SK-N-SH (cell line): ENCODE measurements at regions not wholly inside any gene's neighbourhood (a gene's known extent, or its start where the extent isn't known, plus 50 kb on each side); places are given as distances from the start of the nearest gene placed in this dataset.

Experiments used
- CTCF ChIA-PET: fragments of 300-600, 350-600 bp; formaldehyde crosslinking; extraction: SDS; loops from one replicate; lab custom pipeline; 2021; lab: Yijun Ruan, JAX
- POLR2A ChIA-PET: fragments of 350-600 bp; sonication (Branson Sonifier 250); formaldehyde crosslinking; extraction: SDS; loops from one replicate; lab custom pipeline; 2020; ENCODE audit warnings: antibody characterized with exemption, inconsistent platforms; lab: Yijun Ruan, JAX
- DNase-seq: peaks from one replicate; pipeline ENCODE4 v3.0.0; 2012
- H2AFZ ChIP-seq: fragments of 200-600 bp; sonication (generic); 2 replicates; pipeline ENCODE4 v1.8.1; 2016; ENCODE audit warnings: antibody characterized with exemption, mild to moderate bottlenecking, low read depth
- H3F3A ChIP-seq: fragments of 200-600 bp; sonication (generic); replicated peaks from 2 replicates; pipeline ENCODE3; 2016; ENCODE audit warnings: antibody characterized with exemption, mild to moderate bottlenecking; ENCODE audit not compliant: insufficient read depth
- H3K27ac ChIP-seq, 2 experiments: fragments of 200-500 bp in 1 of 2; fragments of 200-600 bp in 1 of 2; sonication (Bioruptor generic) in 1 of 2; sonication (generic), shearing (Covaris generic) in 1 of 2; 2 replicates each; pipeline versions ENCODE4 v1.5.1 to v1.6.1; 2014 to 2016; ENCODE audit warnings: low read depth in 2 of 2, inconsistent platforms in 1 of 2, low read length in 1 of 2, mild to moderate bottlenecking in 1 of 2, mixed read lengths in 1 of 2
- H3K27me3 ChIP-seq: fragments of 200-600 bp; sonication (generic), shearing (Covaris generic); 2 replicates; pipeline ENCODE4 v1.6.1; 2016; ENCODE audit warnings: mixed run types; ENCODE audit not compliant: insufficient read depth
- H3K36me3 ChIP-seq, 2 experiments: fragments of 200-500 bp in 1 of 2; fragments of 200-600 bp in 1 of 2; sonication (Bioruptor generic) in 1 of 2; sonication (generic) in 1 of 2; replicated peaks in 1 of 2; 2 replicates each; pipeline versions ENCODE3 to v1.5.1; 2014 to 2016; ENCODE audit warnings: low read length in 1 of 2, mild to moderate bottlenecking in 1 of 2; ENCODE audit not compliant: insufficient read depth in 2 of 2, control insufficient read depth in 1 of 2
- H3K4me1 ChIP-seq, 2 experiments: fragments of 200-500 bp in 1 of 2; fragments of 200-600 bp in 1 of 2; sonication (Bioruptor generic) in 1 of 2; sonication (generic), shearing (Covaris generic) in 1 of 2; 2 replicates each; pipeline versions ENCODE4 v1.5.1 to v1.6.1; 2014 to 2016; ENCODE audit warnings: low read depth in 1 of 2, low read length in 1 of 2, mixed run types in 1 of 2; ENCODE audit not compliant: insufficient read depth in 2 of 2, control insufficient read depth in 1 of 2
- H3K4me2 ChIP-seq: fragments of 200-600 bp; sonication (generic), shearing (Covaris generic); 2 replicates; pipeline ENCODE4 v1.6.1; 2017; ENCODE audit warnings: mixed run types
- H3K4me3 ChIP-seq, 2 experiments: fragments of 200-500 bp in 1 of 2; fragments of 200-600 bp in 1 of 2; sonication (Bioruptor generic) in 1 of 2; sonication (generic), shearing (Covaris generic) in 1 of 2; 2 replicates each; pipeline versions ENCODE4 v1.5.1 to v1.8.1; 2014 to 2016; ENCODE audit warnings: low read depth in 2 of 2, inconsistent platforms in 1 of 2, low read length in 1 of 2, mild to moderate bottlenecking in 1 of 2, mixed read lengths in 1 of 2, moderate library complexity in 1 of 2
- H3K79me2 ChIP-seq: fragments of 200-600 bp; sonication (generic); 2 replicates; pipeline ENCODE4 v1.8.1; 2017; ENCODE audit warnings: mild to moderate bottlenecking; ENCODE audit not compliant: insufficient read depth
- H3K9ac ChIP-seq: fragments of 200-600 bp; sonication (generic); 2 replicates; pipeline ENCODE4 v1.6.1; 2017; ENCODE audit warnings: mixed run types
- H3K9me2 ChIP-seq: fragments of 200-600 bp; sonication (generic); 2 replicates; pipeline ENCODE4 v1.6.1; 2017; ENCODE audit warnings: mixed run types
- H3K9me3 ChIP-seq: fragments of 200-600 bp; sonication (generic); 2 replicates; pipeline ENCODE4 v1.6.1; 2017; ENCODE audit warnings: mixed run types, mild to moderate bottlenecking, moderate library complexity
- H4K20me1 ChIP-seq: fragments of 200-600 bp; sonication (generic); 2 replicates; pipeline ENCODE4 v1.6.1; 2017; ENCODE audit warnings: mild to moderate bottlenecking, mixed run types; ENCODE audit not compliant: insufficient read depth
- ELF1 ChIP-seq: IDR thresholded peaks from 2 replicates; pipeline ENCODE4 v1.4.0; 2012
- EZH2phosphoT487 ChIP-seq: fragments of 200-600 bp; sonication (generic); IDR thresholded peaks from 2 replicates; pipeline ENCODE4 v1.6.1; 2017; ENCODE audit warnings: low read depth, mixed run types, mild to moderate bottlenecking, antibody characterized with exemption, moderate library complexity, borderline replicate concordance
- FOXM1 ChIP-seq: IDR thresholded peaks from 2 replicates; pipeline ENCODE4 v1.4.0; 2012; ENCODE audit warnings: low read depth, mild to moderate bottlenecking
- GABPA ChIP-seq: IDR thresholded peaks from 2 replicates; pipeline ENCODE4 v1.4.0; 2012; ENCODE audit warnings: low read depth, mild to moderate bottlenecking
- IRF3 ChIP-seq: fragments of 150-350 bp; IDR thresholded peaks from 2 replicates; pipeline ENCODE4 v1.6.1; 2016; ENCODE audit warnings: mild to moderate bottlenecking, low read depth, low read length
- NFIC ChIP-seq: IDR thresholded peaks from 2 replicates; pipeline ENCODE4 v1.4.0; 2012; ENCODE audit warnings: borderline replicate concordance
- NRF1 ChIP-seq: IDR thresholded peaks from 2 replicates; pipeline ENCODE4 v1.6.1; 2012; ENCODE audit warnings: low read depth, mild to moderate bottlenecking, low read length
- PBX3 ChIP-seq: IDR thresholded peaks from 2 replicates; pipeline ENCODE4; 2012
- RCOR1 ChIP-seq: fragments of 150-350 bp; IDR thresholded peaks from 2 replicates; pipeline ENCODE4 v1.6.1; 2017; ENCODE audit warnings: antibody characterized with exemption, low read length
- REST ChIP-seq: IDR thresholded peaks from 2 replicates; pipeline ENCODE4 v1.6.1; 2012; ENCODE audit warnings: mild to moderate bottlenecking, low read depth, low read length, moderate library complexity
- RFX5 ChIP-seq: IDR thresholded peaks from 2 replicates; pipeline ENCODE4 v1.6.1; 2012; ENCODE audit warnings: mild to moderate bottlenecking, improper control_type of control experiment, low read length
- RXRA ChIP-seq: IDR thresholded peaks from 2 replicates; pipeline ENCODE4 v1.4.0; 2012; ENCODE audit warnings: low read depth, mild to moderate bottlenecking, borderline replicate concordance
- SIN3A ChIP-seq: IDR thresholded peaks from 2 replicates; pipeline ENCODE4 v1.6.1; 2012; ENCODE audit warnings: low read depth, mild to moderate bottlenecking, low read length, moderate library complexity, borderline replicate concordance
- SMC3 ChIP-seq: IDR thresholded peaks from 2 replicates; pipeline ENCODE4 v1.6.1; 2012; ENCODE audit warnings: low read depth, low read length, improper control_type of control experiment
- TAF1 ChIP-seq: IDR thresholded peaks from 2 replicates; pipeline ENCODE4 v1.6.1; 2012; ENCODE audit warnings: low read depth, mild to moderate bottlenecking, low read length, moderate library complexity, borderline replicate concordance
- TCF12 ChIP-seq: IDR thresholded peaks from 2 replicates; pipeline ENCODE4 v1.4.0; 2012
- USF2 ChIP-seq: fragments of 150-350 bp; IDR thresholded peaks from 2 replicates; pipeline ENCODE4 v1.6.1; 2017; ENCODE audit warnings: antibody characterized with exemption, low read length, low read depth, borderline replicate concordance
- ZBTB33 ChIP-seq: IDR thresholded peaks from 2 replicates; pipeline ENCODE4 v1.4.0; 2012; ENCODE audit warnings: low read depth, borderline replicate concordance

GRCh38 chr4:179472164-179472563 is 2029.9 kb upstream of the AGA start:
- Histone ChIP-seq H2AFZ (no peak overlapping the region), H3K27ac (no peak overlapping the region), H3K27me3 (no peaks in the 10 kb centered on the region), H3F3A (no peaks in the 10 kb centered on the region), H3K4me2 (no peak overlapping the region), H3K36me3 (no peaks in the 10 kb centered on the region), H3K9me2 (no peaks in the 10 kb centered on the region), H3K4me1 (no peaks in the 10 kb centered on the region), H4K20me1 (no peaks in the 10 kb centered on the region), H3K9ac (no peak overlapping the region), H3K4me3 (no peak overlapping the region), H3K9me3 (no peaks in the 10 kb centered on the region), H3K79me2 (no peaks in the 10 kb centered on the region)
- CTCF ChIA-PET, result interaction anchor here (0.8 kb wide), 1 partner anchor 25 kb away, joined by 3 read pairs; no protein-coding TSS in a partner anchor
- no peak for DNase-seq
- TF ChIP-seq TCF12 (no peak), PBX3 (no peak), FOXM1 (no peak), NRF1 (no peak), ELF1 (no peak), SIN3A (no peak), TAF1 (no peak), EZH2phosphoT487 (no peak)
- POLR2A ChIA-PET, result no interaction called here

- Histone ChIP-seq H4K20me1 (no peaks in the 10 kb centered on the region), H3K9me3 (no peaks in the 10 kb centered on the region), H3F3A (no peaks in the 10 kb centered on the region), H3K27ac (no peak overlapping the region), H3K79me2 (no peaks in the 10 kb centered on the region), H3K9me2 (no peaks in the 10 kb centered on the region), H2AFZ (no peak overlapping the region), H3K27me3 (no peaks in the 10 kb centered on the region), H3K4me2 (no peak overlapping the region), H3K4me3 (no peak overlapping the region), H3K9ac (no peak overlapping the region), H3K4me1 (no peaks in the 10 kb centered on the region), H3K36me3 (no peaks in the 10 kb centered on the region)
- ChIA-PET CTCF (no interaction called here), POLR2A (no interaction called here)
- no peak for DNase-seq
- TF ChIP-seq USF2 (no peak), REST (no peak), GABPA (no peak), ZBTB33 (no peak), RCOR1 (no peak), NFIC (no peak), IRF3 (no peak), NRF1 (no peak), TAF1 (no peak), RXRA (no peak), TCF12 (no peak), SMC3 (no peak), RFX5 (no peak), EZH2phosphoT487 (no peak)
These were observed 2036.4 kb upstream of the AGA start for GRCh38 chr4:179478608-179479007.
